HG03039 (cell line): ENCODE measurements at regions not wholly inside any gene's neighbourhood (a gene's known extent, or its start where the extent isn't known, plus 50 kb on each side); places are given as distances from the start of the nearest gene placed in this dataset.
"Not testable (repeated sequence)": the region's sequence is repeated elsewhere in the genome, so short reads cannot be mapped to it uniquely, and the experiment has no call there.

Experiments used
- ATAC-seq: cut with Tn5 transposase; IDR thresholded peaks from one replicate; pipeline ENCODE4 v1.9.1; 2021; ENCODE audit warnings: mild to moderate bottlenecking, moderate library complexity; ENCODE audit not compliant: unreplicated experiment

DNA sequence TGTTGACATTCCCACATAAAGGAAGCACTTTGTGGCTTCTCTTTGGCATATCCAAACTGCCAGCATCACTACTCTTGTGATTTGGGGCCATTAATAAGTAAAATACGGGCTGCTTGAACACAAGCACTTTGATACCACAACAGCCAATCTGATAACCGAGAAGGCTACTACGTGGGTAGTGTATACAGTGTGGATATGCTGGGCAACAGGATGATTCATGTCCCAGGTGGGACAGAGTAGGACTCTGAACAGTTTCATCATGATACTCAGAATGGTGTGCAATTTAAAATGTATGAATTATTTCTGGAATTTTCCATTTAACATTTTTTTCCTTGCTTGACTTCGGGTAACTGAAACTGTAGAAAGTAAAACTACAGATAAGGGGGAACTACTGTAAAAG is 225.0 kb upstream of the DDHD1 start:
- ATAC-seq: no peak

- no peak for ATAC-seq
These were observed 222.9 kb upstream of the DDHD1 start for GRCh38 chr14:53376064-53376463.

- no peak for ATAC-seq
These were observed 222.5 kb upstream of the DDHD1 start for GRCh38 chr14:53375599-53375998.

GRCh38 chr14:53368711-53369201 is 215.6 kb upstream of the DDHD1 start:
- no peak for ATAC-seq

GRCh38 chr14:53368066-53368465 is 214.9 kb upstream of the DDHD1 start:
- no peak for ATAC-seq

DNA sequence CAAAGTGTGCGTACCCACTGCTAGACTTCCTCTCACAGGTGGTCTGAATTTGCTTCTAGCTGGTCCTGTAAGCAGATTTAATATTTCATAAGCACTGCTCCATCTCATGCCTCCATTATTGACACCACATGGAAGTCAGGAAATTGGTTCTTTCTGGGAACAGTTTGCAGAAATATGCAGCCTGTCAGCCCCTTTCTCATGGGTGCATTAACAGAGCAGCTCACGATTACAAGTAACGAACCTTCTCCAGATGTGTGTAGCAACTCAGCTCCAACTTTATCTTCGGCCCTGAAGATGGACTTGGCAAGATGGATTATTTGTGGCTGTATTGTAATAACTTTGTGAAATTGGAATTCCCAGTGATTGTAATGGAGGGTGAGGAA is 214.5 kb upstream of the DDHD1 start:
- no peak for ATAC-seq

GRCh38 chr14:53365486-53366130 is 212.5 kb upstream of the DDHD1 start:
- ATAC-seq: no peak

DNA sequence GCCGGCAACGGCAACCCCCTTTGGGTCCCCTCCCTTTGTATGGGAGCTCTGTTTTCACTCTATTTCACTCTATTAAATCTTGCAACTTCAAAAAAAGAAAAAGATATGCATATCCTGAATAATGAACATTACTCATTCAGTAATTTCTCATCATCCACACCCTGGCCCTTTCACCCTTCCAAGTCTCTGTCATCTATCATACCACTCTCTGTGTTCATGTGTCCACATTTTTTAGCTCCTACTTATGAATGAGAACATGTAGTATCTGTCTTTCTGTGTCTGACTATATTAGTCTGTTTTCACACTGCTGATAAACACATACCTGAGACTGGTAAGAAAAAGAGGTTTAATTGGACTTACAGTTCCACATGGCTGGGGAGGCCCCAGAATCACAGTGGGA is 209.8 kb upstream of the DDHD1 start:
- not testable (repeated sequence) for ATAC-seq

GRCh38 chr14:53360829-53361228 is 207.7 kb upstream of the DDHD1 start:
- no peak for ATAC-seq

GRCh38 chr14:53358166-53358565 is 205.0 kb upstream of the DDHD1 start:
- no peak for ATAC-seq

GRCh38 chr14:53356361-53357150 is 203.4 kb upstream of the DDHD1 start:
- no peak for ATAC-seq

DNA sequence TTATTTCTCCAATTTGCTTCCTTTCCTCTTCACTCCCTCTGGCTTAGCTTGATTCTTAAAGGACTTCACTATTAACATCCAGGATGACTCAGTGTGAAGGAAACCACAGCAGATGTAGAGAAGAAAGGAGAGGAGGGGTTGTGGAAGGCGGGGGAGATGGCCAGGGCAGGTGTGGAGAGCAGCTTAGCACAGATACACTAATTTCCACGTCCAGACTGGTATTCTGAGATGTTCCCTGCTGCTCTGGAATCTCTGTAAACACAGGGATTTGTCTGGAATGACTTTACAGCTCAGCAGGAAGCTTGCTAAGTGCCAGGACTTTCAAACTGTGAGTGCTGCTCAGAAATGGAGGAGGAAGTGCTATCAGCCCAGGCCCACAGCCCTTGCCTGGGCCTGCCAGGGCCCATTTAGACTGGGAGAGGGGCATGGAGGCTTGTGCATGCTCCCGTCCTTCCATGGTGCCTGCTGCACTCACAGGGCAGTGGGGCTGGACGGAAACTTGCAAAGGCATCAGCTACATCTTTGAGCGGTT is 202.5 kb upstream of the DDHD1 start:
- ATAC-seq: no peak

- ATAC-seq: no peak
These were observed 201.2 kb upstream of the DDHD1 start for GRCh38 chr14:53354336-53354735.

DNA sequence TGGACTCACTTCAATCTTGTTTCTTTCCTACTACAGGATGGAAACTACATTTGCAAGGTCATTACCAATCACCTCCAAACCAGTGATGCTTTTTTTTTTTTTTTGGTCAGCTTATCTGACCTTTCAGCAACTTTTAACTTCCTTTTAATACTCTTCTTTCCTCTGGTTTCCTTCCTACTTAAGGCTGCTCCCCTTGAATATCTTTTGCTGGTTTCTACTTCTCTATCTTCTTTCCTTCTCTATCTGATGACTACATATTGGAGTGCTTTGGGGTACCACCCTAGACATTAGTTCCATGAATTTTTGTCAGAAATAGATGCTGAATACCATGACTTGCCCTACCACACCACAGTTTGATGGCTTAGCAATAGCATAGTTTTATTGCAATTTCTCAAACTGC is 197.7 kb upstream of the DDHD1 start:
- no peak for ATAC-seq

DNA sequence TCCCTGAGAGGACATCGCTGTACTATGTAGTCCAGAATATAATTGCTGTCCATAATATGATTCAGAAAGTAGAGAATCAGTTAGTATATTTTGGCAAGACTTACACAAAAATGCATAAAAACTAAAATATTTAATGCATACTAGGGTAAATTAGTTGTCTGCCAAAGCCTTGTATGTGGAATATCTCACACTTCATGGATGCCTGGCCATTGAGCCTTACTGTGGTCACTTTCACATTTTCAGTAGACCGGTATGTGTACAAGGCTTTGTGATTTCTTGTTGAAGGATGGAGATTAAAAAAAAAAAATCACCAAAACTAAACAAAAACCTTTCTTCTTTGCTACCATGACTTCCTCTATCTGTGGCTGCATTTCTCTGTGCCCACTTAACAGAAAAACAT is 197.3 kb upstream of the DDHD1 start:
- no peak for ATAC-seq

DNA sequence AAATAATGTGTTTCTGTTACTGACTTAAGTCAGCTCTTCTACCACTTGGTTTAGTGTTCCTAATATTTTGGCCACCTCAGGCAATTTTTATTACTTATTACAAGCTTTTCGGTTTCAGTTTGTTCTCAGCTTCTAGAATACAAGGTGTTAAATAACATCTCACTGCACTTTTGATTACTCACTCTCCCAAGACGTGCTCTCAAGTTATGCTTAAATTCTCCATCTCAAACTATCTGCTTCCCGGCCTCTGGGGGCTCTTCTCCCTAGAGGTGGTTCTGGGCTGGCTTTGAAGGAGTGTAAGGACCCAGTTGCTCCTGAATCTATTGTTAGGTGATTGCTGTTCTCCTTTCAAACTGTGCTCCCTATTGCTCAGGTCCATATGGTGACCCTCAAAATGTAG is 193.9 kb upstream of the DDHD1 start:
- ATAC-seq: no peak

DNA sequence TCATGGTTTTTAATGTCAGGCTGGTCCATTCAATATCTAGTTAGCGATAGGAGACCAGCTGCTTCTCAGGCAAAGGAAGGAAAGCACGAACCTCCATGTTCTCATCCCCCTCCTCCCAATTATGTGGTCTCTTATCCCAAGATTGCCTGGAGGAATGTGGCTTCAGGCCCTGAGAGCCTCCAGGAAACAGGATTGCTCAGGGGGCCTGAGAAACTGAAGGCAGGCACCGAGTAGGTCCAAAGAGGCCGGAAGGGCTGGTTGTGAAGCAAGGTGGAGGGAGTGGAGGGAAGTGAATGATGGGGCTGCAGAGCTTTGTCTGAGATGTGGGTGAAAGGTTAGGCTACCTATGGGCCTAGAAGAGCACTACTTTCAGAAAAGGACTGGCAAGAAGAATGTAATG is 188.2 kb upstream of the DDHD1 start:
- ATAC-seq: no peak

DNA sequence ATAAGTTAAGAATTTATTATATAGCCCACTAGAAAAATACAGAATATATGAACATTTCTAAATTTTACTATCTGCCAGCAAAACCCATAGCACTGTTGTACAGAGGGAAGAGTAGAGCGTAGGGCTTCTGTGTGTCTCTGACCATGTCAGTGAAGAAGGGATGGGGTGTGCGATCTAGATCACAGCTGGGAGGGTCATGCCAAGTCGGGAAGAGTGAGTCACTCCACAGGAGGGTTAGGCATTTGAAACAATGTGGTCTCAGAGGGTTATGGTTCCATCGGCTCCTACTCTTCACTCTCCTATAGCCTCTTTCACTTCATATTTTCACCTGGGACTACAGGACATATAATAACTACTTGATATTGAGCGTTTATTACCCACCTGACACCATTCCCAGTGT is 185.1 kb upstream of the DDHD1 start:
- ATAC-seq: no peak

DNA sequence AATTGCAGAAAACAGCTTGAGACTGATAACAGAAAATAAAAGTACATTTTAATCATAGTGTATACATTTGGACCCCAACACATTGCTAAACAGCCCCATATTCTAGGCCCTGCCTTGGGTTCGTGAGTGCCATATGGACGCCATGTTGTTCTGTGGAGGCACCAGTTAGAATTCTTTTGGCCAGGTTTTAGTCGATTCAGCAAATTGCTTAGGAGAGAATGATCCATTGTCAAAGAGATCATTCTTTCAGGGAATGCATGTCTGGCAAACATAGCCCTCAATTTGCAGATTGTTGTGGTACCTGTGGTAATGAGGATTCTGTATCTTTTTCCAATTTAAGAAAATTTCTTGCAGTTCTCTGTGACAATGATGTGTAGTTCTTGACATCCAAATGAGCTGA is 183.6 kb upstream of the DDHD1 start:
- no peak for ATAC-seq

DNA sequence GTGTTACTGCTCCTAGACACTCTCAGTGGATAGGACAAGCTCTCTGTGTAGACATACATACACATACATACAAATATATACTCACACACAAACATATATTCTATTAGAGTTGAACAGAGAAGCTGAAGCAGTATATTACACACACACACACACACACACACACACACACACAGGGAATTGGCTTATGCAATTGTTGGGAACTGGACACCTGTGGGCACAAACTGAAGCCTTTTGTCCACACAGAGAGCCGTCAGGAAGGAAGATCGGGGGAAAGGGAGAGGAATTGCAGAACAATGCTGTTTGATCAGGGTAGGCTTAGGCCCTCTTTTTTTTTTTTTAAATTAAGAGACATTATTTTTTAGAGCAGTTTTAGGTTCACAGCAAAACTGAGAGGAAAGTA is 180.7 kb upstream of the DDHD1 start:
- ATAC-seq: no peak

DNA sequence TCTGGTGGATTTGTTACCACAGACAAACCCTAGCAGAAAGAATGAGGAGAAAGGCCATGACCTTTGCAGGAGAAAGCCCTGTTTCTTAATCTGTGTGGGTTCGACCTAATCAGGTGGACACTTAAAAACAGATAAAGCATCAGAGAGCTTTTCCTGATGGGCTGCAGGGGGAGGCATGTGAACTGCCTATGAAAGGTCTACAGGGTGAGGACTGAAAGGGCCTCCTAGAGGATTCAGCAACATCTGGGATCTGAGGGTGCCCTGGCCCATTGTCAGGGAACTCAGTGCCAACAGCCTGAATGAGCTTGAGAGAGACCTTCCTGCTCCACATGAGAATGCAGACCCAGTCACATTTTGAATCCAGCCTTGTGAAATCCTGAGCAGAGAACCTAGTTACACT is 178.8 kb upstream of the DDHD1 start:
- no peak for ATAC-seq

DNA sequence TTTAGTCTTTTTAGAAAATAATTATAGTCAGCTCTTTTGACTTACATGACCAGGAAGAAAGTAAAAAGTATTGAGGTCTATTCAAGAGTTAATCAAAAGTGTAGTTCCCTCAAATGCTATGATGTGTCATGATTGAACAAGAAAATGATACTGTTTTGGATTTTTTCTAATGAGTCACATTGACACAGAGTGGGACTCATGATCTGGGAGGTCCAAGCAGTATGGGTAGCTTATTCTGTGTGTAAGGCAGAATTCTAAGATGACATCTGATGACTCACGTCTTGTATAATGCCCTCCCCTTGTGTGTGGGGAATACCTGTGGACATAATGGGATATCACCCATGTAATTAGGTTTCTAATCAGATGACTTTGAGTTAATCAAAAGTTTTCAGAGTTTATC is 178.1 kb upstream of the DDHD1 start:
- no peak for ATAC-seq
